ENCODE measurements at regions not wholly inside any gene's neighbourhood (a gene's known extent, or its start where the extent isn't known, plus 50 kb on each side); places are given as distances from the start of the nearest gene placed in this dataset.
A peak's percentile ranks its signal among the peaks of the same experiment; 100 is the strongest.

GRCh38 chr4:99729186-99729585 is 71.6 kb upstream of the C4orf54 start:
- Mint-ChIP-seq H3K4me3 (no peak overlapping the region), H3K27ac (no peak overlapping the region), H3K9me3 (peaks cover 8% of the 10 kb centered on the region in 2 donors)

GRCh38 chr4:99724067-99724466 is 66.4 kb upstream of the C4orf54 start:
- ATAC-seq (replicated peaks) (no peak), DNase-seq (no peak)
- Mint-ChIP-seq H3K36me3 (no peaks in the 10 kb centered on the region), H3K9me3 (peaks cover 0 to 2% of the 10 kb centered on the region in 2 donors), H3K27ac (no peak overlapping the region), H3K27me3 (peaks cover 6 to 12% of the 10 kb centered on the region in 2 donors), H3K4me3 (no peak overlapping the region), H3K4me1 (no peaks in the 10 kb centered on the region)

More at GRCh38 chr4:99729186-99729585, 71.6 kb upstream of the C4orf54 start:
- ATAC-seq (replicated peaks) (no peak), DNase-seq (no peak)
- peaks cover 12 to 15% of the 10 kb centered on the region in 2 donors for H3K27me3 Mint-ChIP-seq
- peaks cover 0 to 3% of the 10 kb centered on the region in 2 donors for H3K36me3 Mint-ChIP-seq
- H3K4me1 Mint-ChIP-seq = no peaks in the 10 kb centered on the region

- Mint-ChIP-seq H3K4me3 (no peak overlapping the region), H3K27ac (no peak overlapping the region), H3K36me3 (no peaks in the 10 kb centered on the region), H3K4me1 (no peaks in the 10 kb centered on the region), H3K9me3 (peaks cover 0 to 2% of the 10 kb centered on the region in 2 donors), H3K27me3 (peaks cover 6 to 12% of the 10 kb centered on the region in 2 donors)
- DNase-seq (no peak), ATAC-seq (replicated peaks) (peak in 1 of 2 donors; percentile 34)
These were observed 66.0 kb upstream of the C4orf54 start for GRCh38 chr4:99723612-99724011.

- DNase-seq (no peak), ATAC-seq (replicated peaks) (no peak)
- Mint-ChIP-seq H3K4me3 (no peak overlapping the region), H3K36me3 (no peaks in the 10 kb centered on the region), H3K27ac (no peak overlapping the region), H3K27me3 (peaks cover 6 to 12% of the 10 kb centered on the region in 2 donors), H3K4me1 (no peaks in the 10 kb centered on the region), H3K9me3 (no peaks in the 10 kb centered on the region)
These were observed 65.1 kb upstream of the C4orf54 start for GRCh38 chr4:99722725-99723124.

GRCh38 chr4:99722006-99722405 is 64.4 kb upstream of the C4orf54 start:
- Mint-ChIP-seq H3K4me3 (no peak overlapping the region), H3K27me3 (peaks cover 6 to 12% of the 10 kb centered on the region in 2 donors), H3K36me3 (no peaks in the 10 kb centered on the region), H3K4me1 (no peaks in the 10 kb centered on the region), H3K9me3 (no peaks in the 10 kb centered on the region), H3K27ac (no peak overlapping the region)
- no peak for DNase-seq
- ATAC-seq (replicated peaks) = no peak

- DNase-seq (no peak), ATAC-seq (replicated peaks) (no peak)
- no peak overlapping the region for H3K27ac Mint-ChIP-seq
- H3K9me3 Mint-ChIP-seq = no peaks in the 10 kb centered on the region
- no peaks in the 10 kb centered on the region for H3K4me1 Mint-ChIP-seq
- peaks cover 6% of the 10 kb centered on the region in 2 donors for H3K27me3 Mint-ChIP-seq
- H3K36me3 Mint-ChIP-seq = no peaks in the 10 kb centered on the region
- H3K4me3 Mint-ChIP-seq = no peak overlapping the region
These were observed 62.6 kb upstream of the C4orf54 start for GRCh38 chr4:99720206-99720605.

- DNase-seq = no peak
- no peak for ATAC-seq (replicated peaks)
- H3K27ac Mint-ChIP-seq = no peak overlapping the region
- no peak overlapping the region for H3K4me3 Mint-ChIP-seq
- peaks cover 0 to 2% of the 10 kb centered on the region in 2 donors for H3K9me3 Mint-ChIP-seq
- no peaks in the 10 kb centered on the region for H3K4me1 Mint-ChIP-seq
- H3K27me3 Mint-ChIP-seq = peaks cover 6% of the 10 kb centered on the region in 2 donors
- H3K36me3 Mint-ChIP-seq = no peaks in the 10 kb centered on the region
These were observed 59.4 kb upstream of the C4orf54 start for GRCh38 chr4:99716996-99717395.

GRCh38 chr4:99715286-99715685 is 57.7 kb upstream of the C4orf54 start:
- Mint-ChIP-seq H3K36me3 (no peaks in the 10 kb centered on the region), H3K4me3 (no peak overlapping the region), H3K9me3 (peaks cover 0 to 2% of the 10 kb centered on the region in 2 donors), H3K27me3 (peaks cover 6 to 12% of the 10 kb centered on the region in 2 donors), H3K27ac (no peak overlapping the region), H3K4me1 (no peaks in the 10 kb centered on the region)
- DNase-seq (no peak), ATAC-seq (replicated peaks) (no peak)

- no peak for DNase-seq
- ATAC-seq (replicated peaks) = no peak
- H3K36me3 Mint-ChIP-seq = no peaks in the 10 kb centered on the region
- peaks cover 0 to 2% of the 10 kb centered on the region in 2 donors for H3K9me3 Mint-ChIP-seq
- H3K27ac Mint-ChIP-seq = no peak overlapping the region
- H3K27me3 Mint-ChIP-seq = peaks cover 0 to 6% of the 10 kb centered on the region in 2 donors
- no peak overlapping the region for H3K4me3 Mint-ChIP-seq
- H3K4me1 Mint-ChIP-seq = no peaks in the 10 kb centered on the region
These were observed 56.6 kb upstream of the C4orf54 start for GRCh38 chr4:99714179-99714578.

- no peaks in the 10 kb centered on the region for H3K4me1 Mint-ChIP-seq
- H3K9me3 Mint-ChIP-seq = peaks cover 0 to 2% of the 10 kb centered on the region in 2 donors
- DNase-seq (no peak), ATAC-seq (replicated peaks) (no peak)
- no peak overlapping the region for H3K27ac Mint-ChIP-seq
- peaks cover 0 to 6% of the 10 kb centered on the region in 2 donors for H3K27me3 Mint-ChIP-seq
- no peaks in the 10 kb centered on the region for H3K36me3 Mint-ChIP-seq
- H3K4me3 Mint-ChIP-seq = no peak overlapping the region
These were observed 54.9 kb upstream of the C4orf54 start for GRCh38 chr4:99712530-99712929.

GRCh38 chr4:99712099-99712498 is 54.5 kb upstream of the C4orf54 start:
- ATAC-seq (replicated peaks) = no peak
- Mint-ChIP-seq H3K9me3 (peaks cover 0 to 2% of the 10 kb centered on the region in 2 donors), H3K36me3 (no peaks in the 10 kb centered on the region), H3K27ac (no peak overlapping the region), H3K4me3 (no peak overlapping the region), H3K27me3 (peaks cover 0 to 6% of the 10 kb centered on the region in 2 donors), H3K4me1 (no peaks in the 10 kb centered on the region)
- no peak for DNase-seq

- H3K9me3 Mint-ChIP-seq = peaks cover 0 to 2% of the 10 kb centered on the region in 2 donors
- no peak overlapping the region for H3K4me3 Mint-ChIP-seq
- no peaks in the 10 kb centered on the region for H3K36me3 Mint-ChIP-seq
- no peaks in the 10 kb centered on the region for H3K4me1 Mint-ChIP-seq
- peaks cover 0 to 6% of the 10 kb centered on the region in 2 donors for H3K27me3 Mint-ChIP-seq
- DNase-seq (no peak), ATAC-seq (replicated peaks) (no peak)
- H3K27ac Mint-ChIP-seq = no peak overlapping the region
These were observed 54.0 kb upstream of the C4orf54 start for GRCh38 chr4:99711657-99712056.

- Mint-ChIP-seq H3K27ac (no peak overlapping the region), H3K36me3 (no peaks in the 10 kb centered on the region), H3K4me3 (no peak overlapping the region), H3K27me3 (peaks cover 0 to 6% of the 10 kb centered on the region in 2 donors), H3K9me3 (peaks cover 0 to 2% of the 10 kb centered on the region in 2 donors), H3K4me1 (no peaks in the 10 kb centered on the region)
- DNase-seq (no peak), ATAC-seq (replicated peaks) (no peak)
These were observed 53.2 kb upstream of the C4orf54 start for GRCh38 chr4:99710681-99711345.

GRCh38 chr4:99710020-99710419 is 52.4 kb upstream of the C4orf54 start:
- Mint-ChIP-seq H3K27ac (no peak overlapping the region), H3K9me3 (peaks cover 0 to 2% of the 10 kb centered on the region in 2 donors), H3K4me1 (no peaks in the 10 kb centered on the region), H3K4me3 (no peak overlapping the region), H3K27me3 (peaks cover 0 to 6% of the 10 kb centered on the region in 2 donors), H3K36me3 (no peaks in the 10 kb centered on the region)
- no peak for DNase-seq
- no peak for ATAC-seq (replicated peaks)

GRCh38 chr4:99708551-99708950 is 50.9 kb upstream of the C4orf54 start:
- Mint-ChIP-seq H3K36me3 (no peaks in the 10 kb centered on the region), H3K27me3 (peaks cover 0 to 11% of the 10 kb centered on the region in 2 donors), H3K27ac (no peak overlapping the region), H3K9me3 (no peaks in the 10 kb centered on the region), H3K4me1 (no peaks in the 10 kb centered on the region), H3K4me3 (no peak overlapping the region)
- DNase-seq (no peak), ATAC-seq (replicated peaks) (no peak)

Measured in stimulated activated naive B cell treated with anti-CD40 and anti-IgM and Interleukin-4, amounts not matched to agents 10 μg/mL and 1 μg/mL and 100 μg/mL, for 72 hours (primary cell).